Esophagus muscularis mucosa (tissue), 3 donors: ENCODE measurements at regions not wholly inside any gene's neighbourhood (a gene's known extent, or its start where the extent isn't known, plus 50 kb on each side); places are given as distances from the start of the nearest gene placed in this dataset.

Experiments used
- POLR2A ChIP-seq: fragments of 450-650 bp; IDR thresholded peaks from one replicate; pipeline ENCODE4 v1.6.1; 2017; ENCODE audit warnings: antibody characterized with exemption, moderate library complexity, mild to moderate bottlenecking, low read depth
- POLR2AphosphoS5 ChIP-seq, 2 donors: sonication (generic); formaldehyde crosslinking; IDR thresholded peaks; one replicate each; pipeline ENCODE4 v1.6.1; 2017; ENCODE audit warnings: antibody characterized with exemption in 2 of 2
- TF ChIP-seq, protein P1 (sequence below), 3 experiments: fragments of 200-600 bp in 2 of 3; fragments of 450-650 bp in 1 of 3; sonication (generic) in 2 of 3; IDR thresholded peaks; one replicate each; pipeline ENCODE4 v1.5.1; 2017 to 2019; ENCODE audit warnings: antibody characterized with exemption in 3 of 3, mild to moderate bottlenecking in 2 of 3, moderate library complexity in 1 of 3

GRCh38 chr12:107513184-107513583, 172.4 kb upstream of the PWP1 start:
- TF ChIP-seq, protein P1, sequence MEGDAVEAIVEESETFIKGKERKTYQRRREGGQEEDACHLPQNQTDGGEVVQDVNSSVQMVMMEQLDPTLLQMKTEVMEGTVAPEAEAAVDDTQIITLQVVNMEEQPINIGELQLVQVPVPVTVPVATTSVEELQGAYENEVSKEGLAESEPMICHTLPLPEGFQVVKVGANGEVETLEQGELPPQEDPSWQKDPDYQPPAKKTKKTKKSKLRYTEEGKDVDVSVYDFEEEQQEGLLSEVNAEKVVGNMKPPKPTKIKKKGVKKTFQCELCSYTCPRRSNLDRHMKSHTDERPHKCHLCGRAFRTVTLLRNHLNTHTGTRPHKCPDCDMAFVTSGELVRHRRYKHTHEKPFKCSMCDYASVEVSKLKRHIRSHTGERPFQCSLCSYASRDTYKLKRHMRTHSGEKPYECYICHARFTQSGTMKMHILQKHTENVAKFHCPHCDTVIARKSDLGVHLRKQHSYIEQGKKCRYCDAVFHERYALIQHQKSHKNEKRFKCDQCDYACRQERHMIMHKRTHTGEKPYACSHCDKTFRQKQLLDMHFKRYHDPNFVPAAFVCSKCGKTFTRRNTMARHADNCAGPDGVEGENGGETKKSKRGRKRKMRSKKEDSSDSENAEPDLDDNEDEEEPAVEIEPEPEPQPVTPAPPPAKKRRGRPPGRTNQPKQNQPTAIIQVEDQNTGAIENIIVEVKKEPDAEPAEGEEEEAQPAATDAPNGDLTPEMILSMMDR (IDR thresholded peaks at IDR 0.05) = no peak
- TF ChIP-seq POLR2AphosphoS5 (IDR thresholded peaks at IDR 0.05) (no peak), POLR2A (no peak)
